CD14-positive monocyte (primary cell): ENCODE measurements at regions not wholly inside any gene's neighbourhood (a gene's known extent, or its start where the extent isn't known, plus 50 kb on each side); places are given as distances from the start of the nearest gene placed in this dataset.

ENCODE experiments used
- DNase-seq, 3 donors: peaks; one replicate each; pipeline ENCODE4 v3.0.0-alpha.2; 2011 to 2022
- H2AFZ ChIP-seq: 2 replicates; pipeline ENCODE4 v1.6.0; 2012; ENCODE audit warnings: mild to moderate bottlenecking, low read depth, low read length, inconsistent platforms; ENCODE audit not compliant: insufficient read depth, poor library complexity, severe bottlenecking
- H3K27ac ChIP-seq, 2 donors: 1 replicate in 1 of 2; 2 replicates in 1 of 2; pipeline ENCODE4 v1.5.1; 2012 to 2013; ENCODE audit warnings: low read length in 2 of 2, control low read depth in 1 of 2, inconsistent platforms in 1 of 2, low read depth in 1 of 2, mild to moderate bottlenecking in 1 of 2
- H3K27me3 ChIP-seq, 2 donors: one replicate each; pipeline versions ENCODE4 v1.6.0 to v1.6.1; 2011 to 2013; ENCODE audit warnings: low read length in 2 of 2; ENCODE audit not compliant: control insufficient read depth in 2 of 2, insufficient read depth in 2 of 2
- H3K36me3 ChIP-seq, 2 donors: replicated peaks in 1 of 2; 1 replicate in 1 of 2; 2 replicates in 1 of 2; pipeline versions ENCODE4 v1.5.1 to v1.6.1; 2012 to 2013; ENCODE audit warnings: low read length in 2 of 2, control low read depth in 1 of 2, inconsistent platforms in 1 of 2, mild to moderate bottlenecking in 1 of 2; ENCODE audit not compliant: insufficient read depth in 2 of 2, control insufficient read depth in 1 of 2
- H3K4me1 ChIP-seq, 2 donors: 1 replicate in 1 of 2; 2 replicates in 1 of 2; pipeline versions ENCODE4 v1.5.1 to v1.6.1; 2012 to 2013; ENCODE audit warnings: low read length in 2 of 2, control low read depth in 1 of 2, inconsistent platforms in 1 of 2, mild to moderate bottlenecking in 1 of 2, moderate library complexity in 1 of 2; ENCODE audit not compliant: insufficient read depth in 2 of 2, control insufficient read depth in 1 of 2
- H3K4me2 ChIP-seq: replicated peaks from 2 replicates; pipeline ENCODE3; 2012; ENCODE audit warnings: low read length, moderate library complexity, mild to moderate bottlenecking; ENCODE audit not compliant: poor library complexity, severe bottlenecking; ENCODE audit errors: extremely low read depth
- H3K4me3 ChIP-seq, 3 experiments: fragments of 200-600 bp in 1 of 3; sonication (generic) in 1 of 3; replicated peaks in 1 of 3; 1 replicate in 2 of 3; 2 replicates in 1 of 3; pipeline ENCODE4 v1.5.1; 2011 to 2013; ENCODE audit warnings: low read length in 3 of 3, mild to moderate bottlenecking in 3 of 3, control low read depth in 2 of 3, low read depth in 2 of 3, inconsistent platforms in 1 of 3, moderate library complexity in 1 of 3
- H3K79me2 ChIP-seq: 2 replicates; pipeline ENCODE4 v1.6.0; 2012; ENCODE audit warnings: mild to moderate bottlenecking, control low read depth, inconsistent platforms, low read length, moderate library complexity; ENCODE audit not compliant: insufficient read depth
- H3K9ac ChIP-seq: 2 replicates; pipeline ENCODE4 v1.6.0; 2017; ENCODE audit warnings: low read length, mild to moderate bottlenecking; ENCODE audit not compliant: insufficient read depth, poor library complexity, severe bottlenecking
- H3K9me3 ChIP-seq, 2 donors: replicated peaks in 1 of 2; 1 replicate in 1 of 2; 2 replicates in 1 of 2; pipeline versions ENCODE4 v1.5.1 to v1.6.1; 2012 to 2013; ENCODE audit warnings: low read length in 2 of 2, control low read depth in 1 of 2; ENCODE audit not compliant: control insufficient read depth in 1 of 2, insufficient read depth in 1 of 2
- H4K20me1 ChIP-seq: 2 replicates; pipeline ENCODE4 v1.6.0; 2012; ENCODE audit warnings: mild to moderate bottlenecking, low read length, control low read depth, moderate library complexity; ENCODE audit not compliant: insufficient read depth
- H3K27ac Mint-ChIP-seq, 7 donors: one replicate each; pipeline ENCODE4 v1.8.0; 2020; ENCODE audit warnings: mild to moderate bottlenecking in 7 of 7, mixed read lengths in 7 of 7, moderate library complexity in 6 of 7, inconsistent platforms in 2 of 7
- H3K27me3 Mint-ChIP-seq, 3 donors: one replicate each; pipeline ENCODE4 v1.8.0; 2021 to 2022; ENCODE audit warnings: low read depth in 3 of 3, mild to moderate bottlenecking in 3 of 3, mixed read lengths in 3 of 3, moderate library complexity in 3 of 3, inconsistent platforms in 1 of 3
- H3K36me3 Mint-ChIP-seq, 2 donors: one replicate each; pipeline ENCODE4 v1.8.0; 2020; ENCODE audit warnings: mixed read lengths in 2 of 2, inconsistent platforms in 1 of 2, mild to moderate bottlenecking in 1 of 2
- H3K4me1 Mint-ChIP-seq: one replicate; pipeline ENCODE4 v1.8.0; 2020; ENCODE audit warnings: mild to moderate bottlenecking, mixed read lengths
- H3K4me3 Mint-ChIP-seq, 2 donors: one replicate each; pipeline ENCODE4 v1.8.0; 2020; ENCODE audit warnings: mild to moderate bottlenecking in 2 of 2, mixed read lengths in 2 of 2, moderate library complexity in 1 of 2
- H3K9me3 Mint-ChIP-seq, 7 donors: one replicate each; pipeline ENCODE4 v1.8.0; 2020 to 2022; ENCODE audit warnings: mixed read lengths in 7 of 7, mild to moderate bottlenecking in 6 of 7, moderate library complexity in 6 of 7, inconsistent platforms in 2 of 7
- WGBS: methylation state at CpG from one replicate; pipeline ENCODE4 v1.1.5; 2013; ENCODE audit warnings: missing lambda C conversion rate; ENCODE audit not compliant: insufficient coverage; 5-methylcytosine and 5-hydroxymethylcytosine counted together
- intact Hi-C, 2 donors: fragments of 100-400 bp; cut with micrococcal nuclease; formaldehyde crosslinking; loops; one replicate each; pipeline versions ENCODE4 v1.15.0 to v1.15.1; 2023
- TF ChIP-seq, protein P1 (sequence below): fragments of 200-600 bp; IDR thresholded peaks from one replicate; pipeline ENCODE4 v1.8.0; 2022; ENCODE audit warnings: antibody characterized with exemption, mild to moderate bottlenecking

DNA sequence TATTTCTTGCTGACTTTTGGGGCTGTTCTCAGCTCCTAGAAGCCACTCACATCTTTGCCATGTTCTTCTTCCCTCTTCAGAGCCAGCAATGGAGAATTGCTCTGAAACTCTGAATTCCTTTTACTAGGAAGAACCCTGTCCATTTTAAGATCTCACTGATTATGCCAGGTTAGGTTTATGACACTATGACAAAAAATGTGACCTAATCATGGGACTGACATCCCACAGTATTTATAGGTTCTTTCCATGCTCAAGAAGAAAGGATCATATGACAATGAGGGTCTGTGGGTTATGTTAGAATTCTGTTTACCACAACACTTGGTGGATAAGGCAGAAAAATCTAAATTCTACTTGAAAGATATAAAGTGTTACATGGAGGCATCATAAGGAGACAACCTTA lies 263.3 kb upstream of the CITED2 start:
- peaks cover 42 to 51% of the 10 kb centered on the region in 2 donors for H3K4me1 ChIP-seq
- H3K4me3 Mint-ChIP-seq: no peak overlapping the region
- intact Hi-C loops: loop anchor here in 1 of 2 donors (10.0 kb wide), 1 partner anchor 263 kb away; the partner anchor contains the start of gene CITED2

DNA sequence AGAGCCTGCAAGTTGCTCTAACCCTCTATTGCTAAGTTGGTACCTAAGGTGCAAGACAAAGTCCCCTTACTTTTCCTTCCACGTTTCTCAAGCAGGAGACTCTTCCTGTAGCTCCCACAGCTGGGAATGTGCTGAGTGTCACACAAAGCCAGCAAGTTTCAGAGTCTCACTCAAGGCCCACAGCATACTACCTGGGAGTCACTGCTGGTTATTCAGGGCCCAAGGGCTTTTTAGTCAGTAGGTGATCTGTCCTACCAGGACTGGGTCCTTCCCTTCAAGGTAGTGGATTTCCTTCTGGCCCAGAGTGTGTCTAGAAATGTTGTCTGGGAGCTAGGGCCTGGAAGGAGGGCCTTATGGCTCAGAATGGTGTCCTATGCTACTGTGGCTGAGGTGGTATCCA lies 261.9 kb upstream of the CITED2 start:
- no peaks in the 10 kb centered on the region for H3K9me3 ChIP-seq
- H3K4me3 Mint-ChIP-seq: no peak overlapping the region
- H3K9ac ChIP-seq: no peak overlapping the region
- TF ChIP-seq, protein P1, sequence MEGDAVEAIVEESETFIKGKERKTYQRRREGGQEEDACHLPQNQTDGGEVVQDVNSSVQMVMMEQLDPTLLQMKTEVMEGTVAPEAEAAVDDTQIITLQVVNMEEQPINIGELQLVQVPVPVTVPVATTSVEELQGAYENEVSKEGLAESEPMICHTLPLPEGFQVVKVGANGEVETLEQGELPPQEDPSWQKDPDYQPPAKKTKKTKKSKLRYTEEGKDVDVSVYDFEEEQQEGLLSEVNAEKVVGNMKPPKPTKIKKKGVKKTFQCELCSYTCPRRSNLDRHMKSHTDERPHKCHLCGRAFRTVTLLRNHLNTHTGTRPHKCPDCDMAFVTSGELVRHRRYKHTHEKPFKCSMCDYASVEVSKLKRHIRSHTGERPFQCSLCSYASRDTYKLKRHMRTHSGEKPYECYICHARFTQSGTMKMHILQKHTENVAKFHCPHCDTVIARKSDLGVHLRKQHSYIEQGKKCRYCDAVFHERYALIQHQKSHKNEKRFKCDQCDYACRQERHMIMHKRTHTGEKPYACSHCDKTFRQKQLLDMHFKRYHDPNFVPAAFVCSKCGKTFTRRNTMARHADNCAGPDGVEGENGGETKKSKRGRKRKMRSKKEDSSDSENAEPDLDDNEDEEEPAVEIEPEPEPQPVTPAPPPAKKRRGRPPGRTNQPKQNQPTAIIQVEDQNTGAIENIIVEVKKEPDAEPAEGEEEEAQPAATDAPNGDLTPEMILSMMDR: no peak
- peaks cover 0 to 3% (median 0%) of the 10 kb centered on the region in 3 donors for H3K27me3 Mint-ChIP-seq
- peaks cover 30 to 37% of the 10 kb centered on the region in 2 donors for H3K4me1 ChIP-seq
- H3K36me3 ChIP-seq: no peaks in the 10 kb centered on the region
- intact Hi-C loops: loop anchor here in 1 of 2 donors (10.0 kb wide), 1 partner anchor 262 kb away; the partner anchor contains the start of gene CITED2
- H3K4me1 Mint-ChIP-seq: peaks cover 40% of the 10 kb centered on the region
- no peak overlapping the region for H2AFZ ChIP-seq
- H4K20me1 ChIP-seq: no peaks in the 10 kb centered on the region
- H3K4me2 ChIP-seq: no peak overlapping the region
- H3K9me3 Mint-ChIP-seq: peaks cover 2 to 11% (median 3%) of the 10 kb centered on the region in 7 donors
- H3K36me3 Mint-ChIP-seq: no peaks in the 10 kb centered on the region
- no peak for DNase-seq
- no peaks in the 10 kb centered on the region for H3K27me3 ChIP-seq
- no peak overlapping the region for H3K4me3 ChIP-seq
- no peak overlapping the region for H3K27ac ChIP-seq
- no peaks in the 10 kb centered on the region for H3K79me2 ChIP-seq
- H3K27ac Mint-ChIP-seq: no peak overlapping the region
- 83% methylated on average over 1 of the region's 1 CpG for WGBS

More for the DNA sequence above, 263.3 kb upstream of the CITED2 start:
- H3K79me2 ChIP-seq: no peaks in the 10 kb centered on the region
- H4K20me1 ChIP-seq: no peaks in the 10 kb centered on the region
- H3K9ac ChIP-seq: no peak overlapping the region
- H3K27me3 ChIP-seq: no peaks in the 10 kb centered on the region
- no peaks in the 10 kb centered on the region for H3K36me3 Mint-ChIP-seq
- H2AFZ ChIP-seq: no peak overlapping the region
- TF ChIP-seq, protein P1: no peak
- no peaks in the 10 kb centered on the region for H3K36me3 ChIP-seq
- H3K9me3 Mint-ChIP-seq: peaks cover 0 to 6% (median 0%) of the 10 kb centered on the region in 7 donors
- no peak overlapping the region for H3K4me3 ChIP-seq
- H3K27ac Mint-ChIP-seq: peak overlapping the region in 2 of 7 donors; percentile 23 to 73
- peak overlapping the region in 1 of 2 donors; percentile 71 for H3K27ac ChIP-seq
- DNase-seq: no peak
- no peaks in the 10 kb centered on the region for H3K9me3 ChIP-seq
- H3K4me1 Mint-ChIP-seq: peaks cover 53% of the 10 kb centered on the region
- H3K27me3 Mint-ChIP-seq: peaks cover 0 to 3% (median 0%) of the 10 kb centered on the region in 3 donors
- H3K4me2 ChIP-seq: no peak overlapping the region
